Hepatocyte (in vitro differentiated cells): ENCODE measurements at regions not wholly inside any gene's neighbourhood (a gene's known extent, or its start where the extent isn't known, plus 50 kb on each side); places are given as distances from the start of the nearest gene placed in this dataset.

Experiments
- EZH2 ChIP-seq: fragments of 200-600 bp; sonication (generic); IDR thresholded peaks from 2 replicates; pipeline ENCODE4 v1.6.1; 2016; ENCODE audit warnings: antibody characterized with exemption, mild to moderate bottlenecking, borderline replicate concordance
- TF ChIP-seq, protein P1 (sequence below): fragments of 200-600 bp; sonication (generic); IDR thresholded peaks from 2 replicates; pipeline ENCODE4 v1.5.1; 2016; ENCODE audit warnings: antibody characterized with exemption, mild to moderate bottlenecking; ENCODE audit not compliant: poor library complexity

- TF ChIP-seq, protein P1, sequence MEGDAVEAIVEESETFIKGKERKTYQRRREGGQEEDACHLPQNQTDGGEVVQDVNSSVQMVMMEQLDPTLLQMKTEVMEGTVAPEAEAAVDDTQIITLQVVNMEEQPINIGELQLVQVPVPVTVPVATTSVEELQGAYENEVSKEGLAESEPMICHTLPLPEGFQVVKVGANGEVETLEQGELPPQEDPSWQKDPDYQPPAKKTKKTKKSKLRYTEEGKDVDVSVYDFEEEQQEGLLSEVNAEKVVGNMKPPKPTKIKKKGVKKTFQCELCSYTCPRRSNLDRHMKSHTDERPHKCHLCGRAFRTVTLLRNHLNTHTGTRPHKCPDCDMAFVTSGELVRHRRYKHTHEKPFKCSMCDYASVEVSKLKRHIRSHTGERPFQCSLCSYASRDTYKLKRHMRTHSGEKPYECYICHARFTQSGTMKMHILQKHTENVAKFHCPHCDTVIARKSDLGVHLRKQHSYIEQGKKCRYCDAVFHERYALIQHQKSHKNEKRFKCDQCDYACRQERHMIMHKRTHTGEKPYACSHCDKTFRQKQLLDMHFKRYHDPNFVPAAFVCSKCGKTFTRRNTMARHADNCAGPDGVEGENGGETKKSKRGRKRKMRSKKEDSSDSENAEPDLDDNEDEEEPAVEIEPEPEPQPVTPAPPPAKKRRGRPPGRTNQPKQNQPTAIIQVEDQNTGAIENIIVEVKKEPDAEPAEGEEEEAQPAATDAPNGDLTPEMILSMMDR: no peak
- TF ChIP-seq EZH2: no peak
These were observed 994.1 kb upstream of the ACVR2A start for GRCh38 chr2:146850746-146851145.
